Activated CD8-positive, alpha-beta memory T cell treated with anti-CD3 and anti-CD28 coated beads for 48 hours (primary cell): ENCODE measurements at regions not wholly inside any gene's neighbourhood (a gene's known extent, or its start where the extent isn't known, plus 50 kb on each side); places are given as distances from the start of the nearest gene placed in this dataset.

Experiments used
- DNase-seq, 3 experiments: peaks; one replicate each; pipeline ENCODE4 v3.0.0-alpha.2; 2020; ENCODE audit warnings: low read depth in 2 of 3, low spot score in 2 of 3

GRCh38 chr21:41594268-41594667 lies 86.3 kb upstream of the TMPRSS2 start:
- DNase-seq = no peak

DNA sequence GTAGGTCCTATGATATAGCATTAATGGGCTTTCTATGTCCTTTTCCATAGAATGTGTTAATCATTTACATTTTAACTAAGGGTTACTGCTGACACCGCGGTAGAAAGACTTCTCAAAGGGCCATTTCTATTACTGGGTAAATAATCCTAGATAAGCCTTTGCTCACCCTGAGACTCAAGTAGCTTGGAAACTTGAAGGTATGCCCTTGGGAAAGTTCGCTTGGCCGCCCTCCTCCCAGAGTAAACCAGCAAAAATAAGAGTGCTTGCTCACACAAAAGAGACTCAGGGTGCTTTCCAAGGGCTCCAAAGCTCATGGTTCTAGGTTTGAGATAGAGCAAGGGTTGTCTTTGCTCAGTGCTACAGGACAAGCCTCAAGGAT lies 85.8 kb upstream of the TMPRSS2 start:
- DNase-seq = no peak

- DNase-seq = no peak
Measured at GRCh38 chr21:41593051-41593759, 85.2 kb upstream of the TMPRSS2 start.

DNA sequence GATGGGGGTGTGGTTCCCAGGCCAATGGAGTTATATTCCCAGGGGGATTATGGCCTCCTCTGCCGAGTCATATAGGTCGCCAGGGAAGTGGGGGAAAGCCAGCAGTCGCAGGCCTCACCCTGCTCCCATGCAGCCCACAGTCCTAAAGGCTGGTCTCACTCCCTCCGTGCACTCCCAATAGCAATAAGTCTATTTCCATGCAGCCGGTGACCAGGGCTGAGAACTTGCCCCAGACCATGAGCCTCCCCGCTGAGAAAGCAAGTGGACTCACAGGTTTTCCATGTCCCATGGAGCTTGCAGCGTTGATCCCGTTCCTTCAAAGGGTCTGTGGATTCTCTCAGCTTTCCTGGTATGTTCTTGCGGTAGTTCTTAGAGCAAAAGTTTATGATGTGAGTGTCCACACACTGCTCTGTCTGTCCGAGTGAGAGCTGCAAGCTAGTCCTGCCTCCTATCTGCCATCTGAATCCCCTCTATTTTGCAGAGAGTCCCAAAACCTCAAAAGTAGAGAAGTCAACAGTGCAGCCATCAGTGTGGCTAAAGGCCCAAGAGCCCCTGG lies 81.7 kb upstream of the TMPRSS2 start:
- no peak for DNase-seq

DNA sequence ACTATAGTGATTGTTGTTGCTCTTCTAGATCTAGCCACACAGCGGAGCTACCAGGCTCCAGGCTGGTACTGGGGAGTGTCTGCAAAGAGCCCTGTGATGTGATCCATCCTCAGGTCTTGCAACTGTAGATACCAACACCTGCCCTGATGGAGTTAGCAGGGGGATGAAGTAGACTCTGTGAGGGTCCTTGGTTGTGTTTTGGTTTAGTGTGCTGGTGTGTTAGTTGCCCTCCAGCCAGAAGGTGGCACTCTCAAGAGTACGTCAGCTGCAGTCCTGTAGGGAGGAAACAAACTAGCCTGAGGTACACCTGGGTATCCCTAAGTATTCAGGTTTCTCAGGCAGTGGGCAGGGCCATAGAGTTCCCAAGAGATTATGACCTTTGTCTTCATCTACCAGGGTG lies 81.2 kb upstream of the TMPRSS2 start:
- DNase-seq = no peak

GRCh38 chr21:41585199-41585994 lies 77.4 kb upstream of the TMPRSS2 start:
- no peak for DNase-seq

DNA sequence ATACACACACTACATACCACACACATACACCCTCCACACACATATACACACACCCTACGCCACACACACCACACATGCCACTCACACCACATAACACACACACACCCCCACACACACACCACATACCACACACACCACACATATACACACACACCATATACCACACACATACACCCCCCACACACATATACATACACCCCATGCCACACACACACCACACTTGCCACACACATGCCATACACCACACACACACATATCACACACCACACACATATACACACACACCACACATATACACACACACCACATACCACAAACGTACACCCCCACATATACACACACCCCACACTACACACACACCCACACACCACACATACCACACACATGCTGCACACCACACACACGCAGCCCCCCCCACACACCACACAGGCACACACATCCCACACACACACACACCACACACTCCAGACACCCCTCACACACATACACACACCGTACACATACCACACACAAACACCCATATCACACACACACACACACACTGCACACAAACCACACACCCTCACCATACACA lies 76.7 kb upstream of the TMPRSS2 start:
- DNase-seq = no peak

DNA sequence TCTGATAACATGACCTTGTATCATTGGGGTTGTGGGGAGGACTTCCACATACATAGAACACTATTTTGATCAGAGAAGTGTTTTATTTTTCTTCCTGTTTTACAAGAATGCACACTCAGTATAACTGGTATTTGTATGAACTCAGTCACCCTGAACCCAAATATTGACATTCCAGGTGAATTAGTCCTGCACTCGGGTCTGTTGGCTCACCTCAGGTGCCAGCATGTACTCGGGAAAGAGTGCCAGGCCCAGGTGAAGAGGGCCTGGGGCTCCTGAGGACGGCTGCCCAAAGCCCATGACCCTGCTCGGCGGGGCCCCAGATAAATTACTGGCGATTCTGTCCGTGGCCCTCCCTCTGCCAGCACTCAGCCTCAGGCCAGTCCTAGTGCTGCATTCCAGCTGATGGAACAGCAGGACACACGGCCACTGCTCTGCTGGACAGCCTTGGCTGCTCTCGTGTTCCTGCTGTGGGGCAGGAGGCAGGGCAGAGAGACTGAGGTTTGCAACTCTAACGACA lies 75.4 kb upstream of the TMPRSS2 start:
- no peak for DNase-seq

DNA sequence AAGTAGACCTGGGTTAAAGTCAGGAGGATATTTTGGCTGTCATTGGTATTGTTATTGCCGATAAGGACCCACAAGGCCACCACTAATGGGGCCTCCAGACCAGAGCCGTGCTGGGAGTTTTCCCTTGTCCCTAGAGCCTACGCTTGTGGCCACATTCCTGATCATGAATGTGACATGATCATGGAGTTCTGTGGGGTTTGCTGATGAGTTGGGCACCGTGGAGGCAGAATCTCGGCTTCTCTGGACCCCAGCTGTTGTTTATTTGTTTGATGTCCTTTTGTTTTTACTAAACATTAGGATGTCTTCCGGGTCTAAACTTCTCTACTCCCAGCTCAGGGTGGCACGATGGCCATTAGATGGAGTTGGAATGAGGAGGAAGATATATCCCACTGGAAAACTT lies 74.9 kb upstream of the TMPRSS2 start:
- no peak for DNase-seq

DNA sequence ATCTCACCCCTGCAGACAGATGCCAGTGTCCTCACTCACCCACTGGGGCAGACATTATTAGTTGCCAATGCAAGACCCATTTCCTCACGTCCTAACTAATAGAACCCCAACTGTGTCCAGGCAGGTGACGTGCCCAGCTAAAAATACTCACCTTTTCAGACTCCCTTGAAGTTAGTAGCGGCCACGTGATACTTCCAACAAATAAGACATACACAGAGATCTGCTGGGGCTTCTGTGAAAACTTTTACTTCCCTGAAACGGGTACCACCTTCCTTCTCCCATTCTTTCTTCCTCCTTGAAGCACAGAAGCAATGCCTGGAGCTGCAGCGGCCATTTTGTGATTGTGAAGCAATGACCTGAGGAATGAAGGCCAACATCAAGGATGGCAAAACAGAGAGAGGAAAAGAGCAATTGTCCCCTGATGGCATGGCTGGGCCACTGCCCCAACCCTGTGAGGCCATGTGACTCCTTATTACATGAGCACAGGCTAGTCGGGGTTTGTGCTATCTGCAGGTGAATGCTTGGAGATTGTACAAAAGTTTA lies 74.4 kb upstream of the TMPRSS2 start:
- no peak for DNase-seq

DNA sequence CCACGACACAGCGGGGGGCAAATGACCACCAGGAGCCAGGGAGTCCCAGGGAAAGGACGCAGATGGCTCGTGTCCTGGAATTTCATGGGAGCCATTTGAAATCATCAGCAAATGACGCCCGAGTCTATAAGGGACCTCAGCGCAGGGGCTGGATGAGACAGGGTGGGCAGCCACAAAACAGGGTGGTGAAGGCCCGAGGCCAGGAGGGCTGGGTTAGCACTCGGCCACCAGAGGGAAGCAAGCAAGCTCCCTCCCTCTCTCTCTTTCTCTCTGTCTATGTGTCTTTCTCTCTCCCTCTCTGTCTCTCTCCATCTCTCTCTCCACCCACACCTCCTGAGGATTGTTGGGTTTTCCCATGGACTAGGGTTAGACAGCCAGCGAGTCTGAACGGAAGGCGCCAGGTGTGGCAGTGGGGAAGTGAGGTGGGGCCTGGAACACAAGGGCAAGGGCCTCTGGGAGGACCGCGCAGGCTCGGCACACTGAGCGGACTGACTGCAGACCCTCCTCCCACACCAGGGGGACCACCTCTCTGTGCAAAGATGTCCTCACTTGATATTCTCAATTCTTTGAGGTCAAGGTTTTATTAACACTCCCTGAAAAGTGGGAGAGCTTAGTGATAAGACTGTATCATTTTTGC lies 73.8 kb upstream of the TMPRSS2 start:
- DNase-seq = no peak

GRCh38 chr21:41580758-41581554 lies 73.0 kb upstream of the TMPRSS2 start:
- no peak for DNase-seq

DNA sequence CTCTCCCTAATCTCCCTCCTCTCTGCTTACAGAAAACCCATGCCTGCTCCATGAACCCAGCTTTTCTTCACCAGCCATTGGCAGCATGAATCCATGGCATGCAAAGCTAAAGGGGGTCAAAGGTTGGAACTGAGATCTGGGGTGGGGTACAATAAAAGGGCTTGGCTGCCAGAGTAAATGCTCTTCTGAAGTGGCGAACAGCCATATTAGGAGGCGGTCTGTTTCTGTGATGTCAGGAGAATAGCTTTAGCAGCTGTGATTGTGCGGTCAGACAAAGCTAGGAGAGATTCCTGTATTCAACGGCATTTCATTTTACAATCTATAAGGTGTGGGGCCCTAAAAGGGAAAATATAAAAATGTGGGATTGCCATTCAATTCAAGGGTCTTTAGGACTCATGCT lies 71.7 kb upstream of the TMPRSS2 start:
- no peak for DNase-seq

GRCh38 chr21:41578716-41579115 lies 70.8 kb upstream of the TMPRSS2 start:
- no peak for DNase-seq

DNA sequence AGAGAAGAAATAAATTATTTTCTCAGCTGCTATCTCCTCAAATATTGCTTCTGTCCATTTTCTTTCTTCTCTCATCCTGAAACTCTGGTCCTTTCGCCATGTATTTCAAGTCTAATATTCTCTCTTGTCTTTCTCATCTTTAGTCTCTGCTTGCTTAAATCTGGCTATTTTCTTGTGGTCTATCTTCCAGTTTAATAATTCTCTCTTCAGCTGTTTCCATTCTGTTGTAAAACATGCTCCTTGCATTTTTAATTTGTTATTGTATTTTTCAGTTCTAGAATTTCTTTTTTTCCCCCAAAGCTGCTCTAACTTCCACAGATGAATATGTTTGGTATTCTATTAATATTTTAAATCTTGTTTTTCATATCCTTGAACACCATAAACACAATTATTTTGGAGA lies 70.1 kb upstream of the TMPRSS2 start:
- no peak for DNase-seq

- no peak for DNase-seq
Measured at GRCh38 chr21:41576013-41576615, 68.2 kb upstream of the TMPRSS2 start.

- DNase-seq = no peak
Measured at GRCh38 chr21:41573902-41574690, 66.1 kb upstream of the TMPRSS2 start.

- no peak for DNase-seq
Measured at GRCh38 chr21:41571938-41572510, 64.1 kb upstream of the TMPRSS2 start.
